MM.1S (cell line): ENCODE measurements at regions not wholly inside any gene's neighbourhood (a gene's known extent, or its start where the extent isn't known, plus 50 kb on each side); places are given as distances from the start of the nearest gene placed in this dataset.

Experiments
- EZH2 ChIP-seq: fragments of 300-600 bp; sonication (generic); optimal IDR thresholded peaks from 2 replicates; pipeline ENCODE3; 2017; ENCODE audit warnings: low read depth, mild to moderate bottlenecking, antibody characterized with exemption, low read length, mixed read lengths
- TF ChIP-seq, protein P1 (sequence below): fragments of 300-600 bp; sonication (generic); IDR thresholded peaks from 2 replicates; pipeline ENCODE4 v1.5.1; 2016; ENCODE audit warnings: antibody characterized with exemption, low read length, mixed read lengths

DNA sequence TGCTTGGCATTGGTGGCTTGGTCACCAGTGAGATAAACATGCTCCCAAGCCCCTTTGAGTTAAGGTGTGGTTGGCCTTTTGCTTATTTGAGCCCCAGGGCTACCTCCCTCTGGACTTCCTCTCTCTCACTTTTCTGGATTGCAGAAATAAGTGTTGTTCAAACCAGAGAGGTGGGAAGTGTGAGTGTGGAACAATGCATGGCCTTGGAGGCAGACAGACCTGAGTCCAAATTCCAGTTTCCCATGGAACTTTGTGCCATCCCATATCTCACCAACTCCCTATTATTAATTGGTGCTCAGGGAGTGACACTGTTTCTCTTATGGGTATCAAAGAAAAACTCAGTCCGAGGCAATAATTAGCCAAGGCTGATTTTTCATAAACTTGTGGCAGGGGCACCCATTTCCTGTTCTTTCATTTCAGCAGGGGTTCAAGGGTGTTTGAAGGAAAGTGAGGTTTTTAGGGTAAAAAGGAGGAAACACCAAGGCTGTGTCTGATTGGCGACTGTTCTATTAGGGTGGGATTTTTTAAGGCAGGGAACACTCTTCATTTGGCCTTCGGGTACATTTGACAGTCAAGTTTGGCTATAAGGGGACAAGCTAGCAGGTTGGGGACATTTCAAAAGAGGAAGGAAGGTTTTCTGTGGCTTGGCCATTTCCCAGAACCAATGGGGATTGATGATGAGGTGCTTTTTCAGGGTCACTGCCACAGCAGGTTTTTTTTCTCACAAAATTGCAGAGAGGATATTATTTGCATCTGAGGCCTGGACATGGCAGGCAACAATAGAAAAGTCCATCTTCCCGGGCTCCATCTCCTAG lies 148.8 kb upstream of the NPY start:
- TF ChIP-seq, protein P1, sequence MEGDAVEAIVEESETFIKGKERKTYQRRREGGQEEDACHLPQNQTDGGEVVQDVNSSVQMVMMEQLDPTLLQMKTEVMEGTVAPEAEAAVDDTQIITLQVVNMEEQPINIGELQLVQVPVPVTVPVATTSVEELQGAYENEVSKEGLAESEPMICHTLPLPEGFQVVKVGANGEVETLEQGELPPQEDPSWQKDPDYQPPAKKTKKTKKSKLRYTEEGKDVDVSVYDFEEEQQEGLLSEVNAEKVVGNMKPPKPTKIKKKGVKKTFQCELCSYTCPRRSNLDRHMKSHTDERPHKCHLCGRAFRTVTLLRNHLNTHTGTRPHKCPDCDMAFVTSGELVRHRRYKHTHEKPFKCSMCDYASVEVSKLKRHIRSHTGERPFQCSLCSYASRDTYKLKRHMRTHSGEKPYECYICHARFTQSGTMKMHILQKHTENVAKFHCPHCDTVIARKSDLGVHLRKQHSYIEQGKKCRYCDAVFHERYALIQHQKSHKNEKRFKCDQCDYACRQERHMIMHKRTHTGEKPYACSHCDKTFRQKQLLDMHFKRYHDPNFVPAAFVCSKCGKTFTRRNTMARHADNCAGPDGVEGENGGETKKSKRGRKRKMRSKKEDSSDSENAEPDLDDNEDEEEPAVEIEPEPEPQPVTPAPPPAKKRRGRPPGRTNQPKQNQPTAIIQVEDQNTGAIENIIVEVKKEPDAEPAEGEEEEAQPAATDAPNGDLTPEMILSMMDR, result no peak
- TF ChIP-seq EZH2, result no peak
